ENCODE measurements at regions not wholly inside any gene's neighbourhood (a gene's known extent, or its start where the extent isn't known, plus 50 kb on each side); places are given as distances from the start of the nearest gene placed in this dataset.

- no peak for TF ChIP-seq CTCF (conservative IDR thresholded peaks at IDR 0.05)
- Histone ChIP-seq H3K9ac (ENCODE audit: extremely low read depth, low read length, poor library complexity, severe bottlenecking) (no peak overlapping the region), H3K27me3 (ENCODE audit: control insufficient read depth, insufficient read depth, low read length, poor library complexity, severe bottlenecking) (peaks cover 8% of the 10 kb centered on the region), H3K4me1 (ENCODE audit: control insufficient read depth, insufficient read depth, low read length) (no peaks in the 10 kb centered on the region), H3K9me3 (ENCODE audit: control insufficient read depth, low read length) (no peaks in the 10 kb centered on the region), H3K27ac (ENCODE audit: low read depth, low read length) (no peak overlapping the region), H3K4me3 (ENCODE audit: low read length) (no peak overlapping the region), H3K36me3 (ENCODE audit: control insufficient read depth, insufficient read depth, low read length) (no peaks in the 10 kb centered on the region)
- no peak overlapping the region for H3K27ac Mint-ChIP-seq
- H3K4me1 Mint-ChIP-seq = peaks cover 2% of the 10 kb centered on the region
- H3K27me3 Mint-ChIP-seq (ENCODE audit: insufficient read depth) = peaks cover 12% of the 10 kb centered on the region
- no peaks in the 10 kb centered on the region for H3K9me3 Mint-ChIP-seq
- no peak overlapping the region for H3K4me3 Mint-ChIP-seq
- DNase-seq = peak; percentile 21
- 93 to 97% methylated on average over 4 of the region's 4 CpGs for WGBS, 2 experiments (ENCODE audit: insufficient coverage in 1 of 2, insufficient read length in 1 of 2)
- no peaks in the 10 kb centered on the region for H3K36me3 Mint-ChIP-seq (ENCODE audit: low read depth)
Observed at GRCh38 chr2:46813680-46814079, 101.9 kb downstream of the MCFD2 start.

GRCh38 chr2:46813020-46813415 is 102.6 kb downstream of the MCFD2 start:
- peaks cover 2% of the 10 kb centered on the region for H3K4me1 Mint-ChIP-seq
- no peaks in the 10 kb centered on the region for H3K9me3 ChIP-seq (ENCODE audit: control insufficient read depth, low read length)

More at GRCh38 chr2:46813020-46813415, 102.6 kb downstream of the MCFD2 start:
- DNase-seq = peak; percentile 23
- Histone ChIP-seq H3K36me3 (ENCODE audit: control insufficient read depth, insufficient read depth, low read length) (no peaks in the 10 kb centered on the region), H3K27ac (ENCODE audit: low read depth, low read length) (no peak overlapping the region), H3K4me3 (ENCODE audit: low read length) (no peak overlapping the region), H3K9ac (ENCODE audit: extremely low read depth, low read length, poor library complexity, severe bottlenecking) (no peak overlapping the region), H3K4me1 (ENCODE audit: control insufficient read depth, insufficient read depth, low read length) (no peaks in the 10 kb centered on the region), H3K27me3 (ENCODE audit: control insufficient read depth, insufficient read depth, low read length, poor library complexity, severe bottlenecking) (peaks cover 8% of the 10 kb centered on the region)
- no peak overlapping the region for H3K4me3 Mint-ChIP-seq
- peaks cover 12% of the 10 kb centered on the region for H3K27me3 Mint-ChIP-seq (ENCODE audit: insufficient read depth)
- WGBS, 2 experiments (ENCODE audit: insufficient coverage in 1 of 2, insufficient read length in 1 of 2) = 93 to 100% methylated on average over 1 to 6 of the region's 6 CpGs
- H3K9me3 Mint-ChIP-seq = no peaks in the 10 kb centered on the region
- no peaks in the 10 kb centered on the region for H3K36me3 Mint-ChIP-seq (ENCODE audit: low read depth)
- TF ChIP-seq CTCF (conservative IDR thresholded peaks at IDR 0.05) = no peak
- no peak overlapping the region for H3K27ac Mint-ChIP-seq

Data from endodermal cell (in vitro differentiated cells).